Keratinocyte (primary cell): ENCODE measurements at regions not wholly inside any gene's neighbourhood (a gene's known extent, or its start where the extent isn't known, plus 50 kb on each side); places are given as distances from the start of the nearest gene placed in this dataset.

Experiments
- DNase-seq: peaks from one replicate; pipeline ENCODE4 v3.0.0-alpha.2; 2011; ENCODE audit warnings: low read depth, missing footprints, low spot score
- FAIRE-seq: peaks from 2 replicates; lab custom pipeline; 2011; peaks lifted over from hg19 to GRCh38; lab: Jason Lieb, UNC
- H2AFZ ChIP-seq: 2 replicates; pipeline ENCODE4 v1.6.0; 2012; ENCODE audit warnings: low read length, control low read depth, inconsistent platforms; ENCODE audit not compliant: control insufficient read depth
- H3K27ac ChIP-seq: 2 replicates; pipeline ENCODE4 v1.5.1; 2011; ENCODE audit warnings: low read length; ENCODE audit not compliant: control insufficient read depth, insufficient read depth
- H3K27me3 ChIP-seq: 3 replicates; pipeline ENCODE4 v1.6.0; 2011; ENCODE audit warnings: low read length; ENCODE audit not compliant: control insufficient read depth, insufficient read depth; ENCODE audit errors: extremely low read depth
- H3K36me3 ChIP-seq, 2 experiments: 2 replicates in 1 of 2; 3 replicates in 1 of 2; pipeline ENCODE4 v1.5.1; 2011; ENCODE audit warnings: low read length in 2 of 2, mild to moderate bottlenecking in 1 of 2; ENCODE audit not compliant: control insufficient read depth in 2 of 2, insufficient read depth in 2 of 2; ENCODE audit errors: extremely low read depth in 1 of 2
- H3K4me1 ChIP-seq: 3 replicates; pipeline ENCODE4 v1.5.1; 2011; ENCODE audit warnings: low read length; ENCODE audit not compliant: control insufficient read depth, insufficient read depth; ENCODE audit errors: extremely low read depth
- H3K4me2 ChIP-seq: 3 replicates; pipeline ENCODE4 v1.6.0; 2011; ENCODE audit warnings: low read depth, low read length; ENCODE audit not compliant: control insufficient read depth, insufficient read depth; ENCODE audit errors: extremely low read depth
- H3K4me3 ChIP-seq, 3 experiments: fragments of 200-600 bp in 1 of 3; sonication (generic) in 1 of 3; 2 replicates in 2 of 3; 3 replicates in 1 of 3; pipeline ENCODE4 v1.5.1; 2011 to 2016; ENCODE audit warnings: low read length in 3 of 3, mild to moderate bottlenecking in 3 of 3, control low read depth in 2 of 3, inconsistent platforms in 1 of 3, low read depth in 1 of 3, mixed read lengths in 1 of 3, mixed run types in 1 of 3, moderate library complexity in 1 of 3; ENCODE audit not compliant: control insufficient read depth in 2 of 3, insufficient read depth in 2 of 3; ENCODE audit errors: extremely low read depth in 1 of 3
- H3K79me2 ChIP-seq: 2 replicates; pipeline ENCODE4 v1.6.0; 2012; ENCODE audit warnings: low read length; ENCODE audit not compliant: control insufficient read depth, insufficient read depth
- H3K9ac ChIP-seq: 3 replicates; pipeline ENCODE4 v1.6.0; 2011; ENCODE audit warnings: low read length; ENCODE audit not compliant: control insufficient read depth, insufficient read depth; ENCODE audit errors: extremely low read depth
- H3K9me1 ChIP-seq: 3 replicates; pipeline ENCODE4 v1.6.0; 2011; ENCODE audit warnings: low read length; ENCODE audit not compliant: control insufficient read depth, insufficient read depth; ENCODE audit errors: extremely low read depth
- H3K9me3 ChIP-seq: 2 replicates; pipeline ENCODE4 v1.5.1; 2012; ENCODE audit warnings: low read depth, low read length; ENCODE audit not compliant: control insufficient read depth
- H4K20me1 ChIP-seq: 3 replicates; pipeline ENCODE4 v1.6.0; 2011; ENCODE audit warnings: low read length; ENCODE audit not compliant: control insufficient read depth, insufficient read depth; ENCODE audit errors: extremely low read depth
- CTCF ChIP-seq, 3 experiments: IDR thresholded peaks in 1 of 3; conservative IDR thresholded peaks in 1 of 3; optimal IDR thresholded peaks in 1 of 3; 2 replicates in 2 of 3; 3 replicates in 1 of 3; pipeline versions ENCODE3 to v1.5.1; 2011; ENCODE audit warnings: low read length in 3 of 3, mild to moderate bottlenecking in 3 of 3, moderate library complexity in 2 of 3, control low read depth in 1 of 3, inconsistent platforms in 1 of 3; ENCODE audit not compliant: insufficient read depth in 2 of 3; ENCODE audit errors: extremely low read depth in 1 of 3
- EZH2 ChIP-seq: IDR thresholded peaks from one replicate; pipeline ENCODE4 v1.6.1; 2012; ENCODE audit warnings: inconsistent platforms, mild to moderate bottlenecking, low read length, moderate library complexity
- dilution Hi-C: fragments of 300-500 bp; cut with MboI; formaldehyde crosslinking; loops from one replicate; pipeline ENCODE4 v1.7.0; 2020; ENCODE audit warnings: low sequenced_read_pairs; ENCODE audit not compliant: extremely low pct_ligation_motif_present

GRCh38 chr17:31696703-31697325, 162.2 kb downstream of the COPRS start:
- Histone ChIP-seq H3K9me1 (no peaks in the 10 kb centered on the region), H2AFZ (no peak overlapping the region), H3K36me3 (no peaks in the 10 kb centered on the region), H3K9ac (no peak overlapping the region), H3K4me3 (no peak overlapping the region), H3K4me1 (peaks cover 4% of the 10 kb centered on the region), H3K27ac (no peak overlapping the region), H3K79me2 (no peaks in the 10 kb centered on the region), H3K9me3 (no peaks in the 10 kb centered on the region), H3K27me3 (no peaks in the 10 kb centered on the region), H3K4me2 (no peak overlapping the region), H4K20me1 (no peaks in the 10 kb centered on the region)
- no peak for FAIRE-seq
- no peak for DNase-seq
- dilution Hi-C loops: loop anchor here (25.0 kb wide), 1 partner anchor 110 kb away; no protein-coding TSS in a partner anchor
- TF ChIP-seq EZH2: no peak
- TF ChIP-seq CTCF (optimal IDR thresholded peaks at IDR 0.05 in 1 of 3, IDR thresholded peaks at IDR 0.05 in 1 of 3, conservative IDR thresholded peaks at IDR 0.05 in 1 of 3; ENCODE audit: extremely low read depth in 1 of 3, insufficient read depth in 2 of 3, low read length in 3 of 3): no peak

- Histone ChIP-seq H3K27me3 (no peaks in the 10 kb centered on the region), H3K79me2 (no peaks in the 10 kb centered on the region), H3K4me3 (no peak overlapping the region), H2AFZ (no peak overlapping the region), H3K4me2 (no peak overlapping the region), H4K20me1 (no peaks in the 10 kb centered on the region), H3K9me3 (no peaks in the 10 kb centered on the region), H3K9ac (no peak overlapping the region), H3K4me1 (peaks cover 4% of the 10 kb centered on the region), H3K9me1 (no peaks in the 10 kb centered on the region), H3K27ac (no peak overlapping the region), H3K36me3 (no peaks in the 10 kb centered on the region)
- TF ChIP-seq CTCF (optimal IDR thresholded peaks at IDR 0.05 in 1 of 3, IDR thresholded peaks at IDR 0.05 in 1 of 3, conservative IDR thresholded peaks at IDR 0.05 in 1 of 3; ENCODE audit: extremely low read depth in 1 of 3, insufficient read depth in 2 of 3, low read length in 3 of 3) (no peak), EZH2 (no peak)
- dilution Hi-C loops: loop anchor here (25.0 kb wide), 1 partner anchor 109 kb away; no protein-coding TSS in a partner anchor
- no peak for DNase-seq
- no peak for FAIRE-seq
Observed at GRCh38 chr17:31696184-31696602, 162.9 kb downstream of the COPRS start.
